HG03565 (cell line): ENCODE measurements at regions not wholly inside any gene's neighbourhood (a gene's known extent, or its start where the extent isn't known, plus 50 kb on each side); places are given as distances from the start of the nearest gene placed in this dataset.

Experiments used
- ATAC-seq: cut with Tn5 transposase; IDR thresholded peaks from one replicate; pipeline ENCODE4 v1.9.1; 2021; ENCODE audit warnings: mild to moderate bottlenecking, moderate library complexity; ENCODE audit not compliant: unreplicated experiment

DNA sequence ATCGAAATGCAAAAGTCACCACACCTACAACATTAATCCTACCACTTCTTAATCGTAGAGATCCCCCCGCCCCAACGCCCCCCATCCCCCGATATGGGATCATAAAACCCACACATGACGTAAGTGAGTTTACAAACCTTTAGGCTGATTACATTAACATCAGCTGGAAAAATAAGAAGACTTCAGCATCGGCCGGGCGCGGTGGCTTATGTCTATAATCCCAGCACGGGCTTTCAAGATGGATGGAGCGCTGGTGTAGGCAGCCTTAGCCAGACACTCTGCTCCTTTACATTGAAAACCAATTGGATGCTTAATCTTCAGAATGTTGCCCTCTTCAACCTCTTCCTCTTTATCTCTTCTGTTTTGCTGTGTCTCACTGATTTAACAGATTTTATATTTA, 1376.0 kb downstream of the MAT2B start:
- ATAC-seq = no peak

- ATAC-seq = no peak
These were observed 1379.8 kb downstream of the MAT2B start for GRCh38 chr5:164885179-164885578.

DNA sequence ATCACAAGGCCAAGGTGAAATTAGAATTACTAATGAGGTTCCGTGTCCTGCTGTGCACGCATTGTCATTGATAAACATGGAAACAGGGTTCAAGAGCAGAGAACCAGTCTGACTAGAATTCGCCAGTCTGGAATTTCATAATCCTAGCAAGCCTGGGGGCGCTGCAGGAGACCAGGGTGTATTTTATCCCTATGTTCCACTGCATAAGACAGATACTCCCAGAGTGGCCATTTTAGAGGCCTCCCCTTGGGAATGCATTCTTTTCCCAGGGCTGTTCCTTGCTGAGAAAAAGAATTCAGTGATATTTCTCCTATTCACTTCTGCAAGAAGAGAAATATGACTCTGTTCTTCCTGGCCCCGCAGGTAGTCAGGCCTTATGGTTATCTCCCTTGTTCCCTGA, 1387.7 kb downstream of the MAT2B start:
- ATAC-seq = no peak

GRCh38 chr5:164898705-164899104, 1393.3 kb downstream of the MAT2B start:
- ATAC-seq = no peak

GRCh38 chr5:164909673-164910072, 1404.3 kb downstream of the MAT2B start:
- no peak for ATAC-seq

- ATAC-seq = no peak
These were observed 1416.3 kb downstream of the MAT2B start for GRCh38 chr5:164921722-164922121.

DNA sequence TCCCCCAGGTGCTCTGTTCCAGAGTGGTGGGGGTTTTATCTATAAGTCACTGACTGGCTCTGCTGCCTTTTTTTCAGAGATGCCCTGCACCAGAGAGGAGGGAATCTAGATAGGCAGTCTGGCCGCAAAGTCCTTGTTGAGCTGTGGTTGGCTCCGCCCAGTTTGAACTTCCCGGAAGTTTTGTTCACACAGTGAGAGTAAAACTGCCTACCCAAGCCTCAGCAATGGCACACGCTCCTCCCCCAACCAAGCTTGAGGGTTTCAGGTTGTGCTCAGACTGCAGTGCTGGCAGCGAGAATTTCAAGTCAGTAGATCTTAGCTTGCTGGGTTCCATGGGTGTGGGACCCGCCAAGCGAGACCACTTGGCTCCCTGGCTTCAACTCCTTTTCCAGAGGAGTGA, 1428.6 kb downstream of the MAT2B start:
- no peak for ATAC-seq

GRCh38 chr5:164934561-164934960, 1429.1 kb downstream of the MAT2B start:
- no peak for ATAC-seq

DNA sequence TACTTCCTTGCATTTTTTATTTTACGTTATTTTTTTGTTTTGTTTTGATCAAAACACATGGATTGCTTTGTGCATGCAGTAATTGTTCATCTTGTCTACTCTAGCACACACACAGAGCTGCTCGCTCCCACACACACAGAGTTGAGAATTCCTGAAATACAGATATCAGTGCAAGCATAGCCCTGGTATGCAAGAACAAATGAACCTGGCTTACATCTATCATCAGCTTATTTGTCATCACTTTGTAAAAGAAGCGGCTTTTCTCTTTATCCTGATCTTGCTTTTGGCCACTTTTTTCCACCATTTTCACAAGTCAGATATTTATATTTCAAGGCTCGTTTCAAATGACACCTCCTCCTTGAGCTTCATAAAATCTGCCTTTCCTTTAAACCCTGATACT, 1435.7 kb downstream of the MAT2B start:
- ATAC-seq = no peak

DNA sequence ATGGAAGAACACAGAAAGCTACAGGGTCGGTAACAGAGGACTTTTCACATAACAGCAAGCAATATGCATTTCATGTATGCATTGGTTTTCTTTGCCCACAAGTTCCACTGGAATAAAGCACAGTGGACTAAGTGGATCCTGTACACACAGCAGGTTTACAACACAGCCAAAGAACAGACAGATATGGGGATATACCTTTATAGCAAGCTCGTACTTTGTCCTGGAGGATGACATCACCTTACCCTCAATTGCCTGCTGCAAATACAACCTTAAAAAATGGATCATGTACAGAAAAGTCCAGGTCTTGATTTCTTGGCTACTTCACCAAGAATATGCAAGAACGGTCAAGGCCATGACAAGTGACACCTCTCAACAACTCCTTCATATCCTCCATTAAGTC, 1445.5 kb downstream of the MAT2B start:
- no peak for ATAC-seq

DNA sequence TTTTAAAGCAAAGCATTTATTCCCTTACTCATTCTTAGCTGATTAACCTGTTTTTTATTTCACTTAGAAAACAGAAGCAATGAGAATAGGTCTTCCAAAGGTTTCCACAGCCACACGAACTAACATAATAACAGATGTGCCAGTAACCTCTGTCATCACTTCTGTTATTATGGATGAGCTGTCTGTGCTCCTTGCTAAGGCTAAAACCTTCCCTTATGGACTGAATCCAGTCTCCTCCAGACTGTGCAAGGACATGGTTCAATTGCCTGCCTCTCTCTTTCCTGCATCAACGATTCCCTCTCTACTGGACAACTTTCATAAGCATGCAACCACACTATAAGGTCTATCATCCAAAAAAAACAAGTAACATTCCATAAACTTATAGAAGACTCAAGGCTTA, 1446.2 kb downstream of the MAT2B start:
- no peak for ATAC-seq

DNA sequence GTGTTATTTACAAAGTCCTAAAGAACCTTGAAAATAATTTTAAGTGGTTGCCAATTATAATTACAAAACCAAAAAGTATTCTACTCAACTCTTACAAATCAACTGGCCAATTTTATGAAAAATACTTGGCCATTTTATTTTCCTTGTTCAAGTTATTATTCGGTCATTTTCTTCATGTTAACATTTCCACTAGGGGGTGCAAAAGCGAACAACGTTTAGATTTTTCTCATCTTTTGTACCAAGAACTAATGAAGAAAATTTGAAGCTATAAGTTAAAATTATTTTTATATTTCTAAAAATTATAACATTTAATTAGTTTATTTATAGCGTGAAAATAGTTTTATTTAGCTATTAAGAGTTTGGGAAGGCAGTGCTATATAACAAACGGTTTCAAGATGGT, 1453.3 kb downstream of the MAT2B start:
- no peak for ATAC-seq

DNA sequence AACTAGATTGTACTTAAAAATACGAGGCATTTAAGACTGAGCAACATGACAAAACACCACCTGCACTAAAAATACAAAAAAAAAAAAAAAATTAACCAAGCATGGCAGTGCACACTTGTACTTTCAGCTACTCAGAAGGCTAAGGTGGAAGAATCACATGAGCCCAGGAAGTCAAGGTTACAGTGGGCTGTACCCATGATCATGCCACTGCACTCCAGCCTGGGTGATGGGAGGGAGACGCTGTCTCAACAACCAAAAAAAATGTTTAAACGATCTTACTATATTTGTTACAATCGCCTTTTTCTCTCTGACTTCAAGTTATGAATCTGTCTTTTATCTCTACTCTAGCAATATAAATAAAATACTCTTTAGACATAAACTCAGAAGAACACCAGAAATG, 1454.3 kb downstream of the MAT2B start:
- ATAC-seq = no peak

DNA sequence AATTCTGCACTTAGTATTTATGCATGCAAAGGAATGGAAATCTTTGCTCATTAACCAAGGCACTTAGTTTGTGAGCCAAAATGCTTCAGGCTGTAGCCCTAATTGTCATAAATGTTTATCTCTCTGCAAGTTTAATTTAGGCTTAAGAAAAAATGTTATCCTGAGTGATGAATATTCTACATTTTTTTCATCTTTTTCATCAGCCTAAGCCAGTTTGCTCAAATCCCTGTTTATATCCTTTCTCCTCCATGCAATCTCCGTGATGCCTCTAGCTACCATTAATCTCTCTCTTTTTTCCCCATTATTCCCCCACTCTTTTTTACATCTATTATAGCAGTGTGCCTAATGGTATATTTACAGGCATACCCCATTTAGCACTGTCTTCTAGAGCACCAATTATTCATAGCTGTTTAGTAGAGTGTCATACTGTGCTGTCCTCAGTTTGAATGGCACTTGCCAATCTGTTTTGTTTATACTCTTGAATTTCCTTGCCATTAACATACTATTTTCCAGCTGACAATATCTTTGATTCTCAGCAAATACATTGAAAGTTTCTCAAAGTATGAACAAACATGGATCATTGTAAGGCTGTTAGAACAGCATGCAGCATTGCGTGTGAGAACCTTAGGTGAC, 1457.0 kb downstream of the MAT2B start:
- no peak for ATAC-seq

- no peak for ATAC-seq
These were observed 1461.2 kb downstream of the MAT2B start for GRCh38 chr5:164966611-164967010.

DNA sequence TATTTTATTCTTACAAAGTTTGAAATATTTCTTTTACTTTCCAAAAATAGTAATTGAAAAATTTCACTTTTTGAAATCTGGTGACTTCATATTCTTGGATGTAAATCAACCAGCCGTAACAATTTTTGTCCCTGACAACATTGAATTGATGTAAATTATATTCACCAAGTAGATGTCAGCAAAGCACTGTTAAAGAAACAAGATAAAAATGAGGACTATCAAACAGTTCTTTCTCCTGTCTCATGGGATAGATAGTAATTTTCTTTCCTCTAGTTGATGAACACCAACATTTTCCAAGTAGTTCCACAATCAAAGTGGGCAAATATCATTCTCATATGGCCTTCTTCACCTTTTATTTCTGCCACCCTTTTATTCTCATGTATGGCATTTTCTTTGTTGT, 1461.9 kb downstream of the MAT2B start:
- no peak for ATAC-seq

GRCh38 chr5:164972973-164973372, 1467.6 kb downstream of the MAT2B start:
- ATAC-seq = no peak

DNA sequence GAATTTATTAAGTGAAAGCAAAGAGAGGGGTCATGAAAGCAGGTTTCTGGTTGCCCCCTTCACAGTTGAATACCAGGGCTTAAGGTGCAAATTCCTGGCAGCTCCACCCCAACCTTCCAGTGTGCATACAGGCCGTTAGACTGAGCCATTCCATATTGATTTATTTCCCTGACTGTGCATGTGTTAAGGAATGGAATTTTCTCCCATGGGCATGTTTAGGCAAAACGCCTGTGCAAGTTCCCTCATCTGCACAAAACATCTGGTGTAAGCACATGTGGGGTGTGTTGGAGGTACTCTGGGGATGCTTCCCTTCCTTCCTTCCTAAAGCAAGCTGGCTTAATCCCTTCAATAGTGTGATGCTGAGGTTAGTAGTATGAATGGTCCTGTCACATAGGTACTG, 1470.6 kb downstream of the MAT2B start:
- no peak for ATAC-seq

- no peak for ATAC-seq
These were observed 1475.1 kb downstream of the MAT2B start for GRCh38 chr5:164980480-164980879.

GRCh38 chr5:164998142-164998541, 1492.7 kb downstream of the MAT2B start:
- ATAC-seq = no peak

DNA sequence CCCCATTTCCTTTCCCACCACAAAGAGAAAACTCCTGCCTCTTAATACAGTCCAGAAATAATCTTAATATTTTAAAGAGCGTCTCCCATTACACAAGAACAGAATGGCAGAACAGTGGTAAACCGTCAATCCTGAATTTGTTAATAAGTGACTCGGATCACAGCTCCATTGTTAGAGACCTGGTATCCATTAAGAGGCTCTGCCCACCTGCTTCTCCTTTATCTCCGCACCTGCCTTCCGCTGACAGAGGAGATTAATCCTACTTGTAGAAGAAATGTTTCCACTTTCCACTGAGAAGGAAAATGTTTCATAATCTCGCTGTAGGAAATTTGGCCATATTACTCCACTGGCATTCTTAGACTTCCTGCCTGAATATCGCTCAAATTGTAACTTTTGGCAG, 1493.2 kb downstream of the MAT2B start:
- ATAC-seq = no peak

- ATAC-seq = no peak
These were observed 1495.2 kb downstream of the MAT2B start for GRCh38 chr5:165000479-165001190.

GRCh38 chr5:165003283-165003682, 1497.9 kb downstream of the MAT2B start:
- no peak for ATAC-seq
